NCI-H82 treated with DMSO at 0.1 percent for 48 hours (cell line): ENCODE measurements at regions not wholly inside any gene's neighbourhood (a gene's known extent, or its start where the extent isn't known, plus 50 kb on each side); places are given as distances from the start of the nearest gene placed in this dataset.
A peak's percentile ranks its signal among the peaks of the same experiment; 100 is the strongest.
"Not testable (repeated sequence)": the region's sequence is repeated elsewhere in the genome, so short reads cannot be mapped to it uniquely, and the experiment has no call there.

Experiments used
- DNase-seq: peaks from one replicate; lab custom pipeline; 2025; ENCODE audit not compliant: unreplicated experiment; lab: John Stamatoyannopoulos, UW

GRCh38 chr17:11182430-11182829, 58.6 kb upstream of the SHISA6 start:
- peak; percentile 28 for DNase-seq

GRCh38 chr17:11178581-11178980, 62.4 kb upstream of the SHISA6 start:
- DNase-seq, result peak; percentile 93

GRCh38 chr17:11177340-11177739, 63.7 kb upstream of the SHISA6 start:
- no peak for DNase-seq

GRCh38 chr17:11176549-11176948, 64.5 kb upstream of the SHISA6 start:
- no peak for DNase-seq

GRCh38 chr17:11170881-11171280, 70.1 kb upstream of the SHISA6 start:
- no peak for DNase-seq

GRCh38 chr17:11151818-11152425, 89.1 kb upstream of the SHISA6 start:
- DNase-seq, result no peak

GRCh38 chr17:11150906-11151511, 90.0 kb upstream of the SHISA6 start:
- DNase-seq, result not testable (repeated sequence)

GRCh38 chr17:11144358-11145233, 96.4 kb upstream of the SHISA6 start:
- DNase-seq, result peak; percentile 55

- DNase-seq, result no peak
Measured at GRCh38 chr17:11142231-11142630, 98.8 kb upstream of the SHISA6 start.

- DNase-seq, result no peak
Measured at GRCh38 chr17:11140501-11140900, 100.5 kb upstream of the SHISA6 start.

- no peak for DNase-seq
Measured at GRCh38 chr17:11140043-11140442, 101.0 kb upstream of the SHISA6 start.

GRCh38 chr17:11138023-11138422, 103.0 kb upstream of the SHISA6 start:
- no peak for DNase-seq

GRCh38 chr17:11135819-11136218, 105.2 kb upstream of the SHISA6 start:
- no peak for DNase-seq

GRCh38 chr17:11130367-11130766, 110.6 kb upstream of the SHISA6 start:
- no peak for DNase-seq

- no peak for DNase-seq
Measured at GRCh38 chr17:11122908-11123307, 118.1 kb upstream of the SHISA6 start.

- DNase-seq, result no peak
Measured at GRCh38 chr17:11121341-11121985, 119.5 kb upstream of the SHISA6 start.

GRCh38 chr17:11109106-11109505, 131.9 kb upstream of the SHISA6 start:
- DNase-seq, result no peak

GRCh38 chr17:11105141-11105540, 135.9 kb upstream of the SHISA6 start:
- no peak for DNase-seq

GRCh38 chr17:11097121-11097520, 143.9 kb upstream of the SHISA6 start:
- peak; percentile 96 for DNase-seq

- DNase-seq, result no peak
Measured at GRCh38 chr17:11094331-11094730, 146.7 kb upstream of the SHISA6 start.

- DNase-seq, result no peak
Measured at GRCh38 chr17:11086646-11087340, 154.2 kb upstream of the SHISA6 start.
